DND-41 (cell line): ENCODE measurements at regions not wholly inside any gene's neighbourhood (a gene's known extent, or its start where the extent isn't known, plus 50 kb on each side); places are given as distances from the start of the nearest gene placed in this dataset.

ENCODE experiments used
- CTCF ChIP-seq: IDR thresholded peaks from 2 replicates; pipeline ENCODE4 v1.5.1; 2012; ENCODE audit warnings: borderline replicate concordance, low read length, moderate library complexity, mild to moderate bottlenecking; ENCODE audit not compliant: poor library complexity, severe bottlenecking; ENCODE audit errors: extremely low read depth
- EZH2 ChIP-seq: IDR thresholded peaks from 3 replicates; pipeline ENCODE4 v1.6.1; 2012; ENCODE audit warnings: borderline replicate concordance, low read depth, mild to moderate bottlenecking, moderate library complexity, low read length, inconsistent platforms; ENCODE audit not compliant: severe bottlenecking

GRCh38 chr1:119291611-119292206, 76.9 kb upstream of the HAO2 start:
- TF ChIP-seq CTCF (no peak), EZH2 (no peak)
